ENCODE measurements at regions not wholly inside any gene's neighbourhood (a gene's known extent, or its start where the extent isn't known, plus 50 kb on each side); places are given as distances from the start of the nearest gene placed in this dataset.

DNA sequence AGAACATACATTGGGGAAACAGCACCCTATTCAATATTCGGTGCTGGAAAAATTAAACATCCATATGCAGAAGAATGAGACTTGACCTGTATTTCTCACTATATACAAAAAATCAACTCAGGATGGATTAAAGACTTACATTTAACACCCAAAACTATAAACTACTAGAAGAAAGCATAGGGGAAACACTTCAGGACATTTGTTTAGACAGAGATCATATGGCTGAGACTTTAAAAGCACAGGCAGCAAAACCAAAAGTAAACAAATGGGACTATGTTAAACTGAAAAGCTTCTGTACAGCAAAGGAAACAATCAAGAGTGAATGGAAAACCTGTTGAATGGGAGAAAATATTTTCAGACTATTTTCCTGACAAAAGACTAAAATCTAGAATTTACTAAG lies 1694.1 kb upstream of the CELF4 start:
- Mint-ChIP-seq H3K27ac (no peak overlapping the region), H3K4me1 (no peaks in the 10 kb centered on the region), H3K4me3 (no peak overlapping the region), H3K9me3 (peaks cover 7% of the 10 kb centered on the region), H3K36me3 (no peaks in the 10 kb centered on the region), H3K27me3 (ENCODE audit: insufficient read depth, low read depth) (no peaks in the 10 kb centered on the region)
- Histone ChIP-seq H3K36me3 (no peaks in the 10 kb centered on the region), H3K4me2 (no peak overlapping the region), H3F3A (ENCODE audit: low read depth) (no peaks in the 10 kb centered on the region), H3K27me3 (no peaks in the 10 kb centered on the region), H3K9ac (no peak overlapping the region), H3K27ac (no peak overlapping the region), H4K20me1 (ENCODE audit: low read depth) (no peaks in the 10 kb centered on the region), H2AFZ (replicated peaks) (no peak overlapping the region), H3K4me3 (no peak overlapping the region), H3K4me1 (no peaks in the 10 kb centered on the region), H3K9me3 (ENCODE audit: low read depth) (no peaks in the 10 kb centered on the region), H3K79me2 (ENCODE audit: low read depth) (no peaks in the 10 kb centered on the region)
- TF ChIP-seq EZH2 (IDR thresholded peaks at IDR 0.05) (no peak), EZH2phosphoT487 (IDR thresholded peaks at IDR 0.05) (no peak)
- TF ChIP-seq, protein P1, sequence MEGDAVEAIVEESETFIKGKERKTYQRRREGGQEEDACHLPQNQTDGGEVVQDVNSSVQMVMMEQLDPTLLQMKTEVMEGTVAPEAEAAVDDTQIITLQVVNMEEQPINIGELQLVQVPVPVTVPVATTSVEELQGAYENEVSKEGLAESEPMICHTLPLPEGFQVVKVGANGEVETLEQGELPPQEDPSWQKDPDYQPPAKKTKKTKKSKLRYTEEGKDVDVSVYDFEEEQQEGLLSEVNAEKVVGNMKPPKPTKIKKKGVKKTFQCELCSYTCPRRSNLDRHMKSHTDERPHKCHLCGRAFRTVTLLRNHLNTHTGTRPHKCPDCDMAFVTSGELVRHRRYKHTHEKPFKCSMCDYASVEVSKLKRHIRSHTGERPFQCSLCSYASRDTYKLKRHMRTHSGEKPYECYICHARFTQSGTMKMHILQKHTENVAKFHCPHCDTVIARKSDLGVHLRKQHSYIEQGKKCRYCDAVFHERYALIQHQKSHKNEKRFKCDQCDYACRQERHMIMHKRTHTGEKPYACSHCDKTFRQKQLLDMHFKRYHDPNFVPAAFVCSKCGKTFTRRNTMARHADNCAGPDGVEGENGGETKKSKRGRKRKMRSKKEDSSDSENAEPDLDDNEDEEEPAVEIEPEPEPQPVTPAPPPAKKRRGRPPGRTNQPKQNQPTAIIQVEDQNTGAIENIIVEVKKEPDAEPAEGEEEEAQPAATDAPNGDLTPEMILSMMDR (IDR thresholded peaks at IDR 0.05): no peak
- DNase-seq (ENCODE audit: low spot score): no peak

DNA sequence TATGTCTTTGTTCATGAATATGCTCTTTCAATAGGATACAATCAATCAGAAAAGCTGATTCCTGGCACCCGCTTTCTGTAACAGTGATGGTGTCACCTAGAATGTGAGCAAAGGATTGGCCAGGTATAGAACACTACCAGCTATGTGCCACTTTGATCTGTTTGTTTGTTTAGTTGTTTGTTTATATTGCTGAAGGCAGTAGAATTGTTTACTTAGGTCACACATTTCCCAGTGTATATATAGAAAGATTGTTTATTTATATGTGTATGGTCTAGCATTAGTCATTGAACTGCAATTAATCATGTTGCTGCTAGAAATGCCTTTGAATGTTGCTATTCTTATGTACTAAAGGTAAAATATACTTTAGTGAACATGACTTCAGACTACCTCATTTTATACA lies 1678.6 kb upstream of the CELF4 start:
- H3K27ac ChIP-seq: no peak overlapping the region
- no peak overlapping the region for H3K9ac ChIP-seq
- H3K79me2 ChIP-seq (ENCODE audit: low read depth): no peaks in the 10 kb centered on the region
- Mint-ChIP-seq H3K4me3 (no peak overlapping the region), H3K27ac (no peak overlapping the region), H3K36me3 (no peaks in the 10 kb centered on the region), H3K9me3 (no peaks in the 10 kb centered on the region), H3K27me3 (ENCODE audit: insufficient read depth, low read depth) (no peaks in the 10 kb centered on the region), H3K4me1 (peaks cover 11% of the 10 kb centered on the region)
- H3K4me3 ChIP-seq: no peak overlapping the region
- H3K4me1 ChIP-seq: no peaks in the 10 kb centered on the region
- no peak overlapping the region for H2AFZ ChIP-seq (replicated peaks)
- H3K9me3 ChIP-seq (ENCODE audit: low read depth): no peaks in the 10 kb centered on the region
- no peaks in the 10 kb centered on the region for H3K27me3 ChIP-seq
- H3F3A ChIP-seq (ENCODE audit: low read depth): no peaks in the 10 kb centered on the region
- no peaks in the 10 kb centered on the region for H3K36me3 ChIP-seq
- H3K4me2 ChIP-seq: no peak overlapping the region
- H4K20me1 ChIP-seq (ENCODE audit: low read depth): no peaks in the 10 kb centered on the region
- no peak for DNase-seq (ENCODE audit: low spot score)
- TF ChIP-seq, protein P1 (IDR thresholded peaks at IDR 0.05): no peak
- TF ChIP-seq EZH2 (IDR thresholded peaks at IDR 0.05) (no peak), EZH2phosphoT487 (IDR thresholded peaks at IDR 0.05) (no peak)

DNA sequence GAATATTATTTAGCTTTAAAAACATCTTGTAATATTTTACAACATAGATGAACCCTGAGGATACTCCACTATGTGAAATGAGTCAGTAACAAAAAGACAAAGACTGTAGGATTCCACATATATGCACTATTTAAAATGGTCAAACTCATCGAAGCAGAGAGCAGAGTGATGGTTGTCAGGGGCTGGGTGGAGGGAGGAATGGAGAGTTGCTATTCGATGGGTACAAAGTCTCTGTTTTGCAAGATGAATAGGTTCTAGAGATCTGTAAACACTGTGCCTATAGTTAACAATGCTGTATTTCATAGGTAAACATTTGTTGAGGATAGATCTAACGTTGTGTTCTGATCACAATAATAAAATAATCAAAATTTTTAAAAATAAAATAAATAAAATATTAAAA lies 1675.9 kb upstream of the CELF4 start:
- Histone ChIP-seq H3K9ac (no peak overlapping the region), H4K20me1 (ENCODE audit: low read depth) (no peaks in the 10 kb centered on the region), H2AFZ (replicated peaks) (no peak overlapping the region), H3K27me3 (no peaks in the 10 kb centered on the region), H3K4me1 (no peaks in the 10 kb centered on the region), H3K4me3 (no peak overlapping the region), H3K9me3 (ENCODE audit: low read depth) (no peaks in the 10 kb centered on the region), H3K79me2 (ENCODE audit: low read depth) (no peaks in the 10 kb centered on the region), H3K27ac (no peak overlapping the region), H3K4me2 (no peak overlapping the region), H3F3A (ENCODE audit: low read depth) (no peaks in the 10 kb centered on the region), H3K36me3 (no peaks in the 10 kb centered on the region)
- Mint-ChIP-seq H3K27me3 (ENCODE audit: insufficient read depth, low read depth) (no peaks in the 10 kb centered on the region), H3K27ac (no peak overlapping the region), H3K36me3 (no peaks in the 10 kb centered on the region), H3K4me1 (no peaks in the 10 kb centered on the region), H3K9me3 (peaks cover 2% of the 10 kb centered on the region), H3K4me3 (no peak overlapping the region)
- TF ChIP-seq EZH2phosphoT487 (IDR thresholded peaks at IDR 0.05) (no peak), EZH2 (IDR thresholded peaks at IDR 0.05) (no peak)
- TF ChIP-seq, protein P1 (IDR thresholded peaks at IDR 0.05): no peak
- no peak for DNase-seq (ENCODE audit: low spot score)
